ENCODE measurements at regions not wholly inside any gene's neighbourhood (a gene's known extent, or its start where the extent isn't known, plus 50 kb on each side); places are given as distances from the start of the nearest gene placed in this dataset.
"Not testable (repeated sequence)": the region's sequence is repeated elsewhere in the genome, so short reads cannot be mapped to it uniquely, and the experiment has no call there.

DNA sequence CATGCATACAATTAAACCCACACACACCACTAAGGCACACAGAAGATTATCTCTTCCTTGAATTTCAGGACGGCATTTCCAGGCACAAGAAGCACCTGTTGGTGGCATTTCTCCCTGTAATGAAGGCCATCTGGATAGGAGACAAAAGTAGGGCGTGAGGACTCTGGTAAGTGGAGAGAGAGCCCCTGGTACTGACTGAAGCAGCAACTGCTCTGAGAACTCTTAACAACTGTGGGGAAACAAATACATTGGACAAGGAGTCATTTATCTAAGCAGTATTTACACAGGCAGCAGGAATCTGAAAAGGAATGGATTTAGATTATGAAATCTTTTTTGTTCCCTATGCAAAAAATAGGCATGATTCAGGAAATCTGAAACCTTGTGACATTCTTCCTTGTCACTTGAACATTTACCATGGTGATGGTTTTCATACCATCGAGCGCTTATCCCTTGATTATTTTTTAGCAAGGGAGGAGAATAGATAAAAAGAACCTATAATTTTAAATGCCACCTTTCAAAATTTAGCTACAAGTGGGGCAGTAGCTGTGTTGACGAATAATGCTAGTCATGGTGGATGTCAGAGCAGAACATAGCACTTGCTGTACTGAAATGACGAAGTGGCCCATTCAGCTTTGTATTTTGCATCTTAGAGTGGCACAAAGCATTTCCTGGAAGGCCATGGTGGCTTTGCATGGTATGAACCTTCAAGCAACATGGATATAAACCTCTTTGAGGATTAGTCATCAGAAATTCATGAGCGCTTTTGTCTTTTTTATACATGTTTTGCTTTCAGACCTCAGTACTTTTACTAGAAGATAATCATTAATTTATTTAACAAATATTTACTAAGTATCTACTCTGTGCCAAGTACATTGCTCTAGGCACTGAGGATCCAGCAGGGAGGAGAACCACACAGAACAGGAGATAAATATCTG is 362.0 kb downstream of the ADGRL2 start:
- Histone ChIP-seq H3K9me3 (peaks cover 4% of the 10 kb centered on the region; the same call in 1 of the 2 replicates), H3K4me3 (no peak overlapping the region), H3K27me3 (no peaks in the 10 kb centered on the region), H3K36me3 (no peaks in the 10 kb centered on the region)
- no peak for DNase-seq

DNA sequence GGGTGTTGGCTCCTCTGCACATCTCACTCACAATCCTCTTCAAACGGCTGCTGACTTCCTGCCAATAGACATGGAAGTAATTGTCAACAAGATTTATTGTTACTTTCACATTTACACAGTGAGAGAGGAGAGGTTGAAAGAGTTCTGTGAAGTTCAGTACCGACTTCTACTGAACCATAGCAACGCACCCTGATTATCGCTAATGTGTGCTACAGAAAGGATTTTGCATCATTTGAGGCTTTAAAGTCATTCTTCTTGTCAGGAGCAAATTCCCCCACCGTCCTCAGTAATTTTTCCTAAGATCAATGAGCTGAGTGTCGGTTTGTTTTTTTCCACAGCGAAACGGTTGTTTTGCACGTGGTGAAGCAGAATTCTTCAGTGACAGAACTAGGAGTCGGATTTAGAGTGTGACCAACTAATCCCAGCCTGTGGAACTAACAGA is 361.0 kb downstream of the ADGRL2 start:
- H3K36me3 ChIP-seq = no peaks in the 10 kb centered on the region
- H3K9me3 ChIP-seq = peaks cover 4% of the 10 kb centered on the region; the same call in 1 of the 2 replicates
- DNase-seq = peak; percentile 5
- no peaks in the 10 kb centered on the region for H3K27me3 ChIP-seq
- H3K4me3 ChIP-seq = no peak overlapping the region

- no peaks in the 10 kb centered on the region for H3K36me3 ChIP-seq
Measured at GRCh38 chr1:82160903-82161302, 360.2 kb downstream of the ADGRL2 start.

GRCh38 chr1:82160036-82160435 is 359.3 kb downstream of the ADGRL2 start:
- H3K36me3 ChIP-seq = no peaks in the 10 kb centered on the region
- H3K27me3 ChIP-seq = no peaks in the 10 kb centered on the region
- peaks cover 4% of the 10 kb centered on the region; the same call in 1 of the 2 replicates for H3K9me3 ChIP-seq
- H3K4me3 ChIP-seq = no peak overlapping the region
- peak; percentile 64 for DNase-seq

More at GRCh38 chr1:82160903-82161302, 360.2 kb downstream of the ADGRL2 start:
- H3K9me3 ChIP-seq = peaks cover 4% of the 10 kb centered on the region; the same call in 1 of the 2 replicates
- no peak for DNase-seq
- H3K27me3 ChIP-seq = no peaks in the 10 kb centered on the region
- H3K4me3 ChIP-seq = no peak overlapping the region

- Histone ChIP-seq H3K36me3 (no peaks in the 10 kb centered on the region), H3K27me3 (no peaks in the 10 kb centered on the region), H3K9me3 (peaks cover 4% of the 10 kb centered on the region; the same call in 1 of the 2 replicates), H3K4me3 (no peak overlapping the region)
- no peak for DNase-seq
Measured at GRCh38 chr1:82158981-82159380, 358.2 kb downstream of the ADGRL2 start.

DNA sequence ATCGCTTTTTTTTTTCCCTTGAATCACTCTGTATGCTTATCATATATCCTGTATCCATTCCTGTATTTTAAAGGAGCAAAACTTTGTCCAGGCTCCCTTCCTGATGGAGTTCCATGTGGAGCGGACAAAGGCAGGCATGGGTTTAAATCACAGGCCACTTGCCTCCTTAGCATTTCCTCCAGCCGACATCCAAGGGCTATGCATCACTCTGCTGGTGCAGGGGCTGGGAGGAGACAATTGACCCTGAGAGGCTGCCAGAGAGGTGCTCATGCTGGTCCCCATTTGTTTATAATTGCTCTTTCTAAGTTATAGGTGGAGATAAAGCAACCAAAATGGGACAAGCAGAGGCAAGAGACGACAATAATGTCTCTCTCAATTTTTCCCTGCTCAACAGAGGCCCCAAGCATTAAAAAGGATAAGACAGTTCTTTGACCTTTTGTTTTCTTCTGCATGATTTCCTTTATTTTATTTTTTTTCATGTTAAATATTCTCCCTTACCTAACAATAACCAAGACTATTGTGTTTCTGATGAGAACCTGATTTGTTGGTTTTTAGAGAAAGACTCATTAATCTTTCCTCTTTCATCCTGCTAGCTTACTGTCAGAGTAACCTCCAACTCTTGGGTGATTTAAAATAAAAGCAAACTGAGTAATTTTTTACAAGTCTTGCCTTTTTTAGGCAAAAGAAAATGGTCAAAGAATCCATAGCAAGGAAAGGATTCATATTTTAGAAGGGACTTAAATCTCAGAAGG is 353.7 kb downstream of the ADGRL2 start:
- no peaks in the 10 kb centered on the region; the same call in 1 of the 2 replicates for H3K9me3 ChIP-seq
- H3K27me3 ChIP-seq = no peaks in the 10 kb centered on the region
- no peaks in the 10 kb centered on the region for H3K36me3 ChIP-seq
- H3K4me3 ChIP-seq = no peak overlapping the region
- no peak for DNase-seq

- no peaks in the 10 kb centered on the region for H3K36me3 ChIP-seq
- DNase-seq = no peak
- H3K9me3 ChIP-seq = no peaks in the 10 kb centered on the region
- H3K27me3 ChIP-seq = no peaks in the 10 kb centered on the region
- no peak overlapping the region for H3K4me3 ChIP-seq
Measured at GRCh38 chr1:82153752-82154151, 353.0 kb downstream of the ADGRL2 start.

- DNase-seq = no peak
- Histone ChIP-seq H3K27me3 (no peaks in the 10 kb centered on the region), H3K4me3 (no peak overlapping the region), H3K9me3 (no peaks in the 10 kb centered on the region), H3K36me3 (no peaks in the 10 kb centered on the region)
Measured at GRCh38 chr1:82153272-82153629, 352.5 kb downstream of the ADGRL2 start.

DNA sequence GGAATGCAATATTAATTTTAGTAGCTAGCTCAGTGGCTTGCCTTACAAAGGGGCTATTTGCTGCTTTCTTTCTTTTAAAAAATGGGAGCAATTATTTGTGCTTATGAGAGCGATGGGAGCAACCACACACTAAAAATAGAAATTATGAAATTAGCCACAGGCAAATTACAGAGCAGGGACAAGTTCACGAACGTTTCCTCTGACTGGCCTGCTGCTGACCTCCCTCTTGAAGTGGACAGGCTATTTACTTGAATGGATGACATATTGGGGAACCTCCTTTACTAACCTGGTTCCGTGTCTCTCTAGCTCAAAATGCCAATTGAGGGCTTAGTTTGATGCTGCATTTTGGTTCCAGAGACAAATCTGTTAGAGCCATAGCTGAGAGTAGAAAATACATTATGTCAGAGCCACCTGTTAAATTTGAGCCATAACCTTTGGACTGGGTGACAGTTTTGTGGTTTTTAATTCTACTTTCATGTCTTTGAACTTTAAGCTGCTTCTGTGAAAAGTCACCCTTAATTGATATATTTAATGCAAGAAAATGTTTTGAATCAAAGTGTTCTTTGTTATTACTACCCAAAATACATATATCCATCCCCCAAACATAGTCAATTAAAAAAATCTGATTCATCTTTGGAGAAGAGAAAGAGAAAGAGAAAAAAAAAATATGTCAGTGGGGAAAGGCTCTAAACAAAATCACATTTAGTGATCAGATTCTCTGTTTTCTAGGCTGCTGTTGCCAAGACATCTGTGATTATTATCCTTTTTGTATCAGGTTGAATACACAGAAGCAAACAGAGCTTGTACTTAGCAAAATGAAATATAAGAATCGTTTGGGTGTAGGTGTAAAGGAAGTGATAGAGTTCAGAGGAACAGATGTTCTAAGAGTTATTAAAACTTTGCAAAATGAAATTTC is 351.9 kb downstream of the ADGRL2 start:
- no peak for DNase-seq
- Histone ChIP-seq H3K9me3 (no peaks in the 10 kb centered on the region), H3K36me3 (no peaks in the 10 kb centered on the region), H3K4me3 (no peak overlapping the region), H3K27me3 (no peaks in the 10 kb centered on the region)

DNA sequence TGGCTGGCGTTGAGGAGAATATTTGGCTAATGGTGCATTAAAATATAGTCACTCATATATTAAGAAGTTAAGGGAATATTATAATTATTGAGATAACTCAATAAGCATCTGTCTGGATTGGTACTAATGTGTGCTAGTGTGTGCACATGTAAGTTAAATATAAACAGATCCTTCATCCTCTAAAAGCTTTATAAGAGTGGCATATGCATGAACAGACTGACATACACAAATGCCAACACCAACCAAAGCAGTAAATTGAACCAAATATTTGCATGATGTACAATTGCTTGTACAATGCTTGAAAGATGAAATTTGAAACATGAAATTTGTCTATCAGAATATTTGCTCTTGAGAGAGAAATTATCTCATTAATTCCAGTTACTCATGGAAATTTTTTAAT is 344.9 kb downstream of the ADGRL2 start:
- Histone ChIP-seq H3K4me3 (no peak overlapping the region), H3K27me3 (no peaks in the 10 kb centered on the region), H3K9me3 (no peaks in the 10 kb centered on the region), H3K36me3 (no peaks in the 10 kb centered on the region)
- DNase-seq = no peak

DNA sequence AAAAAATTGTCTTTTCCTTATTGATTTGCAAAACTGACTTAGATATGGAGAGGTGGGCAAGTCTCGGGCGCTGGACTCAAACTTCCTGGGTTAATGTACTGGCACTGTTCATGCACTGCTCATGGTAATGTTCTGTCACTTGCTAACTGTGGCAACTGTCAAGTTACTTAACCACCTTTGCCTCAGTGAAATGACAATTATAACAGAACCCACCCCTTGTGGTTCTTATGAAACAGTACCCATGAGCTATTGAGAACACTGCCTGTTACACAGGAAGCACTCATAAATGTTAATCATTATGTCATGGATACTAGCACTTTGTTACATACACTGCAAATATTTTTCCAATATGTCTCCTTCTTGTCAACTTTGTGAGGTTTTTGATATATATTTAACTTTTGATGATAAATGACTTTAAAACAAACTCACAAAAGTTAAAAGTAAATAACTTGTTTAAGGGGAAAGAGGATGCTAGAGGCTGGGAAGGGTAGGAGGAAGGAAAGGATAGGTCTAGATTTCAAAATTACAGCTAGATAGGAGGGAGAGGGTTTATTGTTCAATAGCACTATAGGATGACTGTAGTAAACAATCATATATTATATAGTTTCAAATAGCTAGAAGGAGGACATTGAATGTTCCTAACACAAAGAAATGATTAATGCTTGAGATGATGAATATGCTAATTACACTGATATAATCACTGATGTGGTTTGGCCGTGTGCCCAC is 342.5 kb downstream of the ADGRL2 start:
- Histone ChIP-seq H3K36me3 (no peaks in the 10 kb centered on the region), H3K9me3 (no peaks in the 10 kb centered on the region), H3K4me3 (no peak overlapping the region), H3K27me3 (no peaks in the 10 kb centered on the region)
- no peak for DNase-seq

- no peak for DNase-seq
- no peak overlapping the region for H3K4me3 ChIP-seq
- H3K9me3 ChIP-seq = no peaks in the 10 kb centered on the region
- no peaks in the 10 kb centered on the region for H3K36me3 ChIP-seq
- H3K27me3 ChIP-seq = no peaks in the 10 kb centered on the region
Measured at GRCh38 chr1:82141390-82141789, 340.7 kb downstream of the ADGRL2 start.

- Histone ChIP-seq H3K36me3 (no peaks in the 10 kb centered on the region), H3K4me3 (no peak overlapping the region), H3K9me3 (no peaks in the 10 kb centered on the region), H3K27me3 (no peaks in the 10 kb centered on the region)
- no peak for DNase-seq
Measured at GRCh38 chr1:82139751-82140468, 339.2 kb downstream of the ADGRL2 start.

DNA sequence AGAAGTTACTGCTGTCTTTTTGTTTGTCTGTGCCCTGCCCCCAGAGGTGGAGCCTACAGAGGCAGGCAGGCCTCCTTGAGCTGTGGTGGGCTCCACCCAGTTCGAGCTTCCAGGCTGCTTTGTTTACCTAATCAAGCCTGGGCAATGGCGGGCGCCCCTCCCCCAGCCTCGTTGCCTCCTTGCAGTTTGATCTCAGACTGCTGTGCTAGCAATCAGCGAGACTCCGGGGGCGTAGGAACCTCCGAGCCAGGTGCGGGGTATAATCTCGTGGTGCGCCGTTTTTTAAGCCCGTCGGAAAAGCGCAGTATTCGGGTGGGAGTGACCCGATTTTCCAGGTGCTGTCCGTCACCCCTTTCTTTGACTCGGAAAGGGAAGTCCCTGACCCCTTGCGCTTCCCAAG is 335.6 kb downstream of the ADGRL2 start:
- not testable (repeated sequence) for DNase-seq

GRCh38 chr1:82125866-82126265 is 325.1 kb downstream of the ADGRL2 start:
- Histone ChIP-seq H3K36me3 (no peaks in the 10 kb centered on the region), H3K27me3 (no peaks in the 10 kb centered on the region), H3K9me3 (no peaks in the 10 kb centered on the region), H3K4me3 (no peak overlapping the region)
- DNase-seq = no peak

More for the DNA sequence above, 335.6 kb downstream of the ADGRL2 start:
- H3K27me3 ChIP-seq, H3K4me3 ChIP-seq, H3K36me3 ChIP-seq, H3K9me3 ChIP-seq: not testable (repeated sequence)

All from MG63 (cell line).